Parathyroid adenoma (tissue), 2 donors: ENCODE measurements at regions not wholly inside any gene's neighbourhood (a gene's known extent, or its start where the extent isn't known, plus 50 kb on each side); places are given as distances from the start of the nearest gene placed in this dataset.

Experiments
- H2AFZ ChIP-seq: fragments of 300-600 bp; sonication (generic); one replicate; pipeline ENCODE4 v1.7.0; 2017; ENCODE audit warnings: antibody characterized with exemption, mild to moderate bottlenecking
- H3K27ac ChIP-seq: fragments of 300-600 bp; sonication (generic); one replicate; pipeline ENCODE4 v1.7.0; 2017
- H3K27me3 ChIP-seq: fragments of 300-600 bp; sonication (generic); one replicate; pipeline ENCODE4 v1.7.0; 2017; ENCODE audit warnings: low read length; ENCODE audit not compliant: control insufficient read depth, insufficient read depth
- H3K36me3 ChIP-seq: fragments of 300-600 bp; sonication (generic); one replicate; pipeline ENCODE4 v1.7.0; 2017; ENCODE audit warnings: low read length; ENCODE audit not compliant: control insufficient read depth, insufficient read depth
- H3K4me1 ChIP-seq: fragments of 300-600 bp; sonication (generic); one replicate; pipeline ENCODE4 v1.7.0; 2017; ENCODE audit warnings: control low read depth
- H3K4me2 ChIP-seq: fragments of 300-600 bp; sonication (generic); one replicate; pipeline ENCODE4 v1.7.0; 2017; ENCODE audit warnings: low read length
- H3K4me3 ChIP-seq: fragments of 300-600 bp; sonication (generic); one replicate; pipeline ENCODE4 v1.7.0; 2017; ENCODE audit warnings: low read depth, low read length
- H3K79me2 ChIP-seq: fragments of 300-600 bp; sonication (generic); one replicate; pipeline ENCODE4 v1.7.0; 2017; ENCODE audit warnings: control low read depth
- H3K9ac ChIP-seq: fragments of 300-600 bp; sonication (generic); one replicate; pipeline ENCODE4 v1.7.0; 2017; ENCODE audit warnings: mild to moderate bottlenecking
- H3K9me3 ChIP-seq: fragments of 300-600 bp; sonication (generic); one replicate; pipeline ENCODE4 v1.7.0; 2017; ENCODE audit warnings: low read length; ENCODE audit not compliant: control insufficient read depth
- CTCF ChIP-seq: fragments of 300-600 bp; sonication (generic); IDR thresholded peaks from one replicate; pipeline ENCODE4 v1.7.0; 2017; ENCODE audit warnings: antibody characterized with exemption, mild to moderate bottlenecking
- donor health status: primary hyperparathyroidism.

GRCh38 chr6:103139377-103139776, 1720.3 kb downstream of the HACE1 start:
- Histone ChIP-seq H2AFZ (no peak overlapping the region), H3K4me2 (no peak overlapping the region), H3K4me1 (no peaks in the 10 kb centered on the region), H3K4me3 (no peak overlapping the region), H3K36me3 (no peaks in the 10 kb centered on the region), H3K9ac (no peak overlapping the region), H3K27ac (no peak overlapping the region), H3K79me2 (no peaks in the 10 kb centered on the region), H3K9me3 (no peaks in the 10 kb centered on the region), H3K27me3 (no peaks in the 10 kb centered on the region)
- no peak for TF ChIP-seq CTCF

- no peak overlapping the region for H3K4me3 ChIP-seq
- H3K27me3 ChIP-seq = no peaks in the 10 kb centered on the region
- H2AFZ ChIP-seq = no peak overlapping the region
- no peaks in the 10 kb centered on the region for H3K79me2 ChIP-seq
- no peaks in the 10 kb centered on the region for H3K36me3 ChIP-seq
- H3K27ac ChIP-seq = no peak overlapping the region
- H3K4me2 ChIP-seq = no peak overlapping the region
- no peaks in the 10 kb centered on the region for H3K4me1 ChIP-seq
- TF ChIP-seq CTCF = no peak
- H3K9me3 ChIP-seq = no peaks in the 10 kb centered on the region
- H3K9ac ChIP-seq = no peak overlapping the region
Observed at GRCh38 chr6:103124471-103124870, 1731.0 kb downstream of the GRIK2 start.

GRCh38 chr6:103122766-103123601, 1729.5 kb downstream of the GRIK2 start:
- Histone ChIP-seq H3K9ac (no peak overlapping the region), H3K9me3 (no peaks in the 10 kb centered on the region), H3K36me3 (no peaks in the 10 kb centered on the region), H3K27ac (no peak overlapping the region), H3K4me1 (no peaks in the 10 kb centered on the region), H3K4me3 (no peak overlapping the region), H3K4me2 (no peak overlapping the region), H2AFZ (no peak overlapping the region), H3K79me2 (no peaks in the 10 kb centered on the region), H3K27me3 (no peaks in the 10 kb centered on the region)
- TF ChIP-seq CTCF = no peak

- Histone ChIP-seq H3K36me3 (no peaks in the 10 kb centered on the region), H3K79me2 (no peaks in the 10 kb centered on the region), H3K4me3 (no peak overlapping the region), H2AFZ (no peak overlapping the region), H3K4me1 (no peaks in the 10 kb centered on the region), H3K9ac (no peak overlapping the region), H3K27ac (no peak overlapping the region), H3K9me3 (no peaks in the 10 kb centered on the region), H3K27me3 (no peaks in the 10 kb centered on the region), H3K4me2 (no peak overlapping the region)
- TF ChIP-seq CTCF = no peak
Observed at GRCh38 chr6:103119056-103119455, 1725.5 kb downstream of the GRIK2 start.

GRCh38 chr6:103114582-103114981, 1721.1 kb downstream of the GRIK2 start:
- no peaks in the 10 kb centered on the region for H3K79me2 ChIP-seq
- no peaks in the 10 kb centered on the region for H3K4me1 ChIP-seq
- H3K9ac ChIP-seq = no peak overlapping the region
- no peak overlapping the region for H3K4me3 ChIP-seq
- no peak overlapping the region for H2AFZ ChIP-seq
- no peak for TF ChIP-seq CTCF
- no peak overlapping the region for H3K4me2 ChIP-seq
- H3K27ac ChIP-seq = no peak overlapping the region
- H3K27me3 ChIP-seq = no peaks in the 10 kb centered on the region
- H3K9me3 ChIP-seq = no peaks in the 10 kb centered on the region
- no peaks in the 10 kb centered on the region for H3K36me3 ChIP-seq
